ENCODE measurements at regions not wholly inside any gene's neighbourhood (a gene's known extent, or its start where the extent isn't known, plus 50 kb on each side); places are given as distances from the start of the nearest gene placed in this dataset.

DNA sequence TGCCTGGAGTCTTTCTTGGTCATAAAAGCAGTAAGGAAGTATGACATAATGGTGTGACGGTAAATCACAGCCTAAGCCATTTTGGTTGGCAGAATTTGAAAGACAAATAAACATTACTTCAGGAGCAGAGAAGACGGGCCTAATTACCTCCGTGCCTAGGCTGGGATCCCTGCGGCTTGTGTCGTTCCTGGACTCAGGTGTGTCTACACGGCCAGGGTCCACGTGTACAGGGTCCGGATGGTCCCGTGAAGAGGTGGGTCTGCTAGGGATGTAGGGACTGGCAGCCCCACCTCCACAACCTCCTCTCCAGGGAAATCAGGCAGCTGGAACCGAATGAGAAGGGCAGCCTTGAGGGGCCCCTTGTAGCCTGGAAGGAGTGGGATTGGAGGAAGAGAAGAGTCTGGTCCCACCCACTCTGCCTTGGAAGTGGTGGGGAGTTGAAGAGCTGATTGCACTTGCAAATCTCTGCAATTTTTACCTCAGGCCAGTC, 55.4 kb upstream of the PLAC1 start:
- no peak overlapping the region for H3K4me2 ChIP-seq (ENCODE audit: insufficient read depth, low read length)
- ChIA-PET POLR2A (no interaction called here), CTCF (interaction anchor here (2.4 kb wide), 1 partner anchor 40 kb away, joined by 7 read pairs; no protein-coding TSS in a partner anchor)
- no peak overlapping the region for H3K27ac ChIP-seq (ENCODE audit: insufficient read depth, low read depth, low read length)
- intact Hi-C loops (cut with micrococcal nuclease) = no loop called here
- FAIRE-seq (no peak), DNase-seq (ENCODE audit: low read depth, low spot score) (no peak)
- BruUV-seq (replicated peaks) = no TSS peak
- no peaks in the 10 kb centered on the region for H3K36me3 ChIP-seq (ENCODE audit: control insufficient read depth in 2 of 2, extremely low read depth in 1 of 2, insufficient read depth in 2 of 2, low read length in 2 of 2)
- no peak overlapping the region for H3K9ac ChIP-seq (replicated peaks; ENCODE audit: extremely low read depth, insufficient read depth, low read length)
- TF ChIP-seq JUN (IDR thresholded peaks at IDR 0.05; ENCODE audit: borderline replicate concordance, insufficient read depth, insufficient read length, low read depth) = no peak
- H3K9me3 ChIP-seq (replicated peaks; ENCODE audit: control insufficient read depth, insufficient read depth, low read length) = no peaks in the 10 kb centered on the region
- no peaks in the 10 kb centered on the region for H4K20me1 ChIP-seq (replicated peaks; ENCODE audit: control insufficient read depth, extremely low read depth, insufficient read depth, low read length)
- no peak overlapping the region for H2AFZ ChIP-seq (ENCODE audit: low read depth, low read length)
- peaks cover 9% of the 10 kb centered on the region for H3K4me1 ChIP-seq (ENCODE audit: control insufficient read depth, extremely low read depth, insufficient read depth, low read length)
- dilution Hi-C loops (cut with MboI; ENCODE audit: extremely low pct_ligation_motif_present, low sequenced_read_pairs) = no loop called here
- no peaks in the 10 kb centered on the region for H3K79me2 ChIP-seq (ENCODE audit: control insufficient read depth, insufficient read depth, low read length)
- no peaks in the 10 kb centered on the region for H3K9me1 ChIP-seq (replicated peaks; ENCODE audit: control insufficient read depth, extremely low read depth, insufficient read depth, low read length)
- H3K27me3 ChIP-seq (ENCODE audit: control insufficient read depth in 2 of 2, insufficient read depth in 2 of 2, low read length in 2 of 2) = no peaks in the 10 kb centered on the region
- H3K4me3 ChIP-seq (replicated peaks in 1 of 3; ENCODE audit: insufficient read depth in 1 of 3, low read depth in 1 of 3, low read length in 3 of 3) = no peak overlapping the region

DNA sequence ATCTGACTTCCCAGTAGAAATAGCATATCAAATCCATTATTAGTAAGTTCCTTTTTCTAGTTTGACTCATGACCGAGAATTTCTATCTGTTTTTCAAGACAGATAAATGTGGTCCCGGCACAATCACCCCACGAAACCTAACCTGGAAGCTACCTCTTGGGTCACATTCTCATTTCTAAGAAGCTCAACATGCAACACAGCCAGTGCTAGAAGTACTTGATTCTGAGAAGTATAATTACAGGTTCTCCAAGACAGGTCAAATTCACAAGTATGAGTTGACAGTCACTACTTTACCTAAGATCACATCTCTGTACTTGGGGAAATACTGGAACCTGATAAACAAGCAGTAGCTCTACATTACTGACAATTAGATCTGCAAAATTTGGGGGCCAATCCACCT, 54.0 kb upstream of the PLAC1 start:
- FAIRE-seq (no peak), DNase-seq (ENCODE audit: low read depth, low spot score) (no peak)
- Histone ChIP-seq H3K4me1 (ENCODE audit: control insufficient read depth, extremely low read depth, insufficient read depth, low read length) (no peaks in the 10 kb centered on the region), H3K9ac (replicated peaks; ENCODE audit: extremely low read depth, insufficient read depth, low read length) (no peak overlapping the region), H3K9me3 (replicated peaks; ENCODE audit: control insufficient read depth, insufficient read depth, low read length) (no peaks in the 10 kb centered on the region), H3K27me3 (ENCODE audit: control insufficient read depth in 2 of 2, insufficient read depth in 2 of 2, low read length in 2 of 2) (no peaks in the 10 kb centered on the region), H3K36me3 (ENCODE audit: control insufficient read depth in 2 of 2, extremely low read depth in 1 of 2, insufficient read depth in 2 of 2, low read length in 2 of 2) (no peaks in the 10 kb centered on the region), H3K4me3 (replicated peaks in 1 of 3; ENCODE audit: insufficient read depth in 1 of 3, low read depth in 1 of 3, low read length in 3 of 3) (no peak overlapping the region), H3K9me1 (replicated peaks; ENCODE audit: control insufficient read depth, extremely low read depth, insufficient read depth, low read length) (no peaks in the 10 kb centered on the region), H4K20me1 (replicated peaks; ENCODE audit: control insufficient read depth, extremely low read depth, insufficient read depth, low read length) (no peaks in the 10 kb centered on the region), H3K79me2 (ENCODE audit: control insufficient read depth, insufficient read depth, low read length) (no peaks in the 10 kb centered on the region), H2AFZ (ENCODE audit: low read depth, low read length) (no peak overlapping the region), H3K27ac (ENCODE audit: insufficient read depth, low read depth, low read length) (no peak overlapping the region), H3K4me2 (ENCODE audit: insufficient read depth, low read length) (no peak overlapping the region)
- intact Hi-C loops (cut with micrococcal nuclease) = no loop called here
- dilution Hi-C loops (cut with MboI; ENCODE audit: extremely low pct_ligation_motif_present, low sequenced_read_pairs) = no loop called here
- CTCF ChIA-PET = interaction anchor here (1.5 to 1.7 kb wide), 2 partner anchors 41 to 90 kb away, joined by 3 to 5 read pairs; no protein-coding TSS in a partner anchor
- TF ChIP-seq POLR2A (IDR thresholded peaks at IDR 0.05; ENCODE audit: low read depth, low read length) (no peak), MYC (IDR thresholded peaks at IDR 0.05; ENCODE audit: low read depth, low read length) (no peak), POLR2AphosphoS5 (IDR thresholded peaks at IDR 0.05; ENCODE audit: insufficient read depth, low read depth, low read length) (no peak), EZH2 (IDR thresholded peaks at IDR 0.05; ENCODE audit: borderline replicate concordance, low read depth, low read length, severe bottlenecking) (no peak), JUN (IDR thresholded peaks at IDR 0.05; ENCODE audit: borderline replicate concordance, insufficient read depth, insufficient read length, low read depth) (no peak), GATA2 (IDR thresholded peaks at IDR 0.05; ENCODE audit: insufficient read depth, insufficient read length, low read depth, low read length) (no peak), FOS (IDR thresholded peaks at IDR 0.05; ENCODE audit: borderline replicate concordance, insufficient read depth, low read length) (no peak)
- TF ChIP-seq, protein P1, sequence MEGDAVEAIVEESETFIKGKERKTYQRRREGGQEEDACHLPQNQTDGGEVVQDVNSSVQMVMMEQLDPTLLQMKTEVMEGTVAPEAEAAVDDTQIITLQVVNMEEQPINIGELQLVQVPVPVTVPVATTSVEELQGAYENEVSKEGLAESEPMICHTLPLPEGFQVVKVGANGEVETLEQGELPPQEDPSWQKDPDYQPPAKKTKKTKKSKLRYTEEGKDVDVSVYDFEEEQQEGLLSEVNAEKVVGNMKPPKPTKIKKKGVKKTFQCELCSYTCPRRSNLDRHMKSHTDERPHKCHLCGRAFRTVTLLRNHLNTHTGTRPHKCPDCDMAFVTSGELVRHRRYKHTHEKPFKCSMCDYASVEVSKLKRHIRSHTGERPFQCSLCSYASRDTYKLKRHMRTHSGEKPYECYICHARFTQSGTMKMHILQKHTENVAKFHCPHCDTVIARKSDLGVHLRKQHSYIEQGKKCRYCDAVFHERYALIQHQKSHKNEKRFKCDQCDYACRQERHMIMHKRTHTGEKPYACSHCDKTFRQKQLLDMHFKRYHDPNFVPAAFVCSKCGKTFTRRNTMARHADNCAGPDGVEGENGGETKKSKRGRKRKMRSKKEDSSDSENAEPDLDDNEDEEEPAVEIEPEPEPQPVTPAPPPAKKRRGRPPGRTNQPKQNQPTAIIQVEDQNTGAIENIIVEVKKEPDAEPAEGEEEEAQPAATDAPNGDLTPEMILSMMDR (IDR thresholded peaks at IDR 0.05; ENCODE audit: extremely low read depth in 1 of 2, insufficient read depth in 1 of 2, low read depth in 1 of 2, low read length in 2 of 2) = no peak
- TF ChIP-seq, protein P2, sequence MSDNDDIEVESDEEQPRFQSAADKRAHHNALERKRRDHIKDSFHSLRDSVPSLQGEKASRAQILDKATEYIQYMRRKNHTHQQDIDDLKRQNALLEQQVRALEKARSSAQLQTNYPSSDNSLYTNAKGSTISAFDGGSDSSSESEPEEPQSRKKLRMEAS (IDR thresholded peaks at IDR 0.05; ENCODE audit: insufficient read depth, insufficient read length) = no peak
- no TSS peak for BruUV-seq (replicated peaks)
- POLR2A ChIA-PET = no interaction called here
